ENCODE measurements at regions not wholly inside any gene's neighbourhood (a gene's known extent, or its start where the extent isn't known, plus 50 kb on each side); places are given as distances from the start of the nearest gene placed in this dataset.

DNA sequence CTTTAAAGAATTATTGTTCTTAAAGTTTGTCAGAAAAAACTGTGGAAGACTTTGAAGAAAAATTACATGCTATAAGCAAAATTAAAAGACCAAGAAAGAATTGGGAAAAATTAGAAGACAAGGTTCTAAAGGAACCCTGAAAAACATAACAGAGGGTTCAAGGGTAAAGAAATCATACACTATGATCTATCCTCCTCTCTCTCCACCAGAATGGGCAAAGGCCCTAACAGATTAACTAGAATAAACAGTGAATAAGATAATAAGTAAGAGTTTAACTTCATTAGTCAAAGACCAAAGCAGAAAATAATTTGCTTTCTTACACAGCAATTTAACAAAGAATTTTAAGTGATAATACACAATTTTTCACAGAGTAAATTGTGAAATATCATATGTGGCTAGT lies 201.2 kb upstream of the PDE10A start:
- DNase-seq = no peak

DNA sequence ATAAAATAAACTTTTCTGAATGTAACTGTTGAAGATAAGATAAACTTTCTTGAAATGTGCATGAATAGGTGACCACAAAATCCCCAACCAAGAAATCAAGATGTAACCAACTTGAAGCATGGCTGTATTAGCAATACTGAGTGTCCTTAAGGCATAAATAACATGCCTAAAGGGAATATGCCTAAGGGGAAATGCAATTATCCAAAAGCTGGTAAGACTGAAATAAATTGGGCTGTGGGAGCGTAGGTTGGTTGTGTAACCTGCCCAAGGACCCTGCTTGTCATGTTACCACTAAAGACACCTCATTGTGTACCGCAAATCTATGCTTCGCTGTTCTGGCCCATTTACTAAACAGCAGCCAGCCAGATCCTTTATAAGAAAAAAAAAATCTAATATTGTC lies 200.8 kb upstream of the PDE10A start:
- no peak for DNase-seq

DNA sequence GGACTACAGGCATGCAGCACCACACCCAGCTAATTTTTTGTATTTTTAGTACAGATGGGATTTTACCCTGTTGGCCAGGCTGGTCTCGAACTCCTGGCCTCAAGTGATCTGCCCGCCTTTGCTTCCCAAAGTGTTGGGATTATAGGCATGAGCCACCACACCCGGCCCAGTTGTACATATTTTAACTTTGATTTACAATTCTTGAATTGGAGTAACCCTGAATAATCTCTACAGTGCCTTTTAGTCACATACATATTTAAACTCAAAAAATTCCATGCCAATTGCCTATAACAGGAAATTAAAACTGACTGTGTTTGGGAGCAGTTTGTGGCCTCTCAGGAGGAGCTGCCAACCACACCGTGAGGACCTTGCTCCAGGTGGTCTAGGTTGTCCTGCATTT lies 199.8 kb upstream of the PDE10A start:
- no peak for DNase-seq

DNA sequence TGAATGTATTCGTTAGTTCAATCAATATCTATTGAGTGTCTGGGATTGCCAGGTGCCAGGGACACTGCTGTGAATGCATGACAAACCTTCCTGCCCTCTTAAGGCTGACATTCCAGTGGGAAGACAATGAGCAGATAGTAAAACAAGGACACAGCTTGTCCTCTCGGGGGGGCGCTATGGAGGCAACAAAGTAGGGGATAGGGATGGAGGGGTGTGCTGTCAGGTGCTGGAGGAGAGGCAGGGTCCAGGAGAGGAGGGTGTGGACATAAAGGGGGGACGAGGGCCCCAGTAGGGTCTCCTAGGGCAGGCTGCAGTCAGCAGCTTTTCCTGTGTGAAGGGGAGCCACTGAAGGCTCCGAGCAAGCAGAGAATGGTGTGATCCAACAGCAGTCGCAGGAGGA lies 198.2 kb upstream of the PDE10A start:
- no peak for DNase-seq

DNA sequence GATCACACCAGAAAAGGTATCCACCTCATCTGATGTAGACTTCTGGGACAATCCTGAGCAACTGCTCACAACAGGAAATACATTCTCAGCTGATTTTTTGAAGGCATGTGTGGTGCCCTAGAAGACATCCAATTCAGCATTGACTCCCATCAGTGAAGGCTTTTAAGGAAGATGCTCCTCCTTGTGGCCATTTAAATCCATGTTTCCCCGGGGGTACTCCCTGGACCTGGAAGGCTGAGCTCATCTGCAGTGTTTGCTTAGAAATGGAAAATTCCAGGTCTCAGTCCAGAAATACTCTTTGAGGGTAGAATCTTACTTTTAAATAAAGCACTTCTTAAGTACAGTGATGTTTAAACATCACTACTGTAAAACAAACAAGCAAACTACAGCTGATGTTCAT lies 195.5 kb upstream of the PDE10A start:
- no peak for DNase-seq

DNA sequence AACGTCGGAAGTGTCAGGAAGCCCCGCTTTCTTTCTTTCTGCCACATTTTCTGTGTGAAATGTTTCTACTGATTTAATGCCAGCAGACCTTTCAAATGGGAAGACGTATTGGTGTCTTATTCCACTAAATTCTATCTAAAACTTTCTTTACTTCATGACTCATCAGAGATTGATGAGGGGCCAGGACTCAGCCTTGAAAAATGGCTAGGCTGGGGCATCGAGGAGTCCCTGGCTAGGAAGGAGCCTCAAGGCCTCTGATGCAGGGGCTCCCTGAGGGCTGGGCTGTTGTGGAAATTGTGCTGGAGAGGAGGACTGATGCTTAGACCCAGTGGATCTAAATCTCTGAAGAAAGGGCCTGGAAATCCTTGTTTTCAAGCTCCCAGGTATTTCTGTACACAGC lies 192.8 kb upstream of the PDE10A start:
- no peak for DNase-seq

DNA sequence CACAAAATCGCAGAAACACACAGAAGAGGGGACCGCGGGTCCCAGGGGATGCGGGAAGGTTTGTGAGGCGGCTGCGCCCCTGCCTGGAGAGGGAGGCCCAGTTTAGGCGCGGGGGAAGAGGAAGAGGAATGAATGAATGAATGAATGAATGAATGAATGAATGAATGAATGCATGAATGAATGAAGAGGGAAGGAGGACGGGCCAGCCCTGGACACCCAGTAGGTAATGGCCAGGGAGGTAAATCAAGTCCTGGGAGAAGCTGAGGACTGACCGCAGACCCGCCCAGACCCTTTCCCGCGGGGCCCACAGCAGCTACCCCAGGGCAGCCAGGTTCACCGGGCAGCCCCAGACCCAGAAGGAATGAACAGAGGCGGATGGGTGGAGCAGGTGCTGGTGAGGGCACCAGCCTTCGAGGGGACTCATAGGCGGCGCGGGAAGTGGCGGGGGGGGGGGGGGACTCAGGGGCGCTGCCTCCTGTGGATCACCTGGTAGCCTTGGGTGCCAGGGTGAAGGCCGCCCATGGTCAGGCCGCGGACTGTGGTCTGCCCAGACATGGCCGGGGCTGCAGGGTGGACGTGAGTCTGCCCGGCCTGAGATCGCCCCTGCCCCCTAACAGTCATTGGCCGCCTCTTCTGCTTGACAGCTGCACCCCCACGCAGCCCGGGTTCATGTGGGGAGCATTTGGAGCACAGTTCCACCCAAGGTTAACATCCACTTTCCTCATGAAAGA lies 192.0 kb upstream of the PDE10A start:
- DNase-seq = no peak

DNA sequence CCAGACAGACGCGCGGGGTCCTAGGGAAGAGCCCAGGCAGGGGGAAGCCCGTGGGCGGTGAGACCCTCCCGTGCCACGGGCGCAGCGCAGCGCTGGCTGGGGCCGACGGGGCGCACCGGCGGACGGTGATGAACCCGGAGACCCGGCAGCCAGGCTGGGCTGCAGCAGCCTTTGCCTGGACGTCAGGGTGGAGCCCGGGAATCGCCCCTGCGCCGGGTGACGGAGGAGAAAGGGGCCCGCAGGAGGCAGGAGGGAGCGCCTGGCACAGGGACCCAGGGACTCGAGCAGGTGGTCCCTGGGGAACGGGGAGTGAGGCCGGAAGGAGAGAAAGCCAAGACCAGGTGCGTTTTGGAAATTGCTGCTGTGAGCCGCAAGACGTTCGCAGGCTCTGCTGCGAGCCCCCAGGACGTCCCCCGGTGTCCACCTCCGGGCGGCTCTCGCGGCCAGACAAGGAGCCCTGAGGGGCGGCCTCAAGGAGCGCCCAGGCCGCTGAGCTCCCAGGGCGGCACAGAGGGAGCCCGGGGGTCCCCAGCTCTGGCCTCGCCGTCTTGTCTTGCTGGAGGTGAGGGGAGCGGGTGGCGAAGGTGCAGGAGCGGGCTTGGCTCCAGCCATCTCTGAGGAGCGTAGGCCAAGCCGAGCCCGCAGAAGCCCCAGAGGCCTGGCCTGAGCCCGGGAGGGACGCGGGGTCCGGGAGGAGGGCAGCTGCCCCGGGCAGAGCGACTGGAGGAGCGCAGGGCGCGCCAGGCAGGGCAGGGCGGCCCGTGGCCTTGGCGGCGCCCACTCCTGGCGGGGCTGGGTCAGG lies 191.2 kb upstream of the PDE10A start:
- DNase-seq = no peak

DNA sequence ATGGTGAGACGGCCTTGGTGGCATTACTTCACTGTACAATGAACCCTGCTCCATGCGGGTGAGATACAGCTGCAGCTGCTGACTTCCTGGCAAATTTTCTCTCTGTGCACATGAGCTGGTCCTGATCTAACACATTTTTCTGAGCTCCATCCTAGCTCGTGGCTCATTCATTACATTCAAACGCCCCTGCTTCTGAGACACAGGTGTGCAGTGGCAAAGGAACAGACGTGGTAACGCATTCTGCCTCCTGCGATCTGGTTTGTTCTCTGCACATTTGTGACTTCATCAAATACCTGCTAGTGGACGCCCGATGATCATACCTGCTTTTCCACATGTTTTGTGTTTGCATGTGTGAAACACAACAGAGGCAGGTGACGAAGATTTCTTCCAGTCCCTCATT lies 189.6 kb upstream of the PDE10A start:
- DNase-seq = no peak

DNA sequence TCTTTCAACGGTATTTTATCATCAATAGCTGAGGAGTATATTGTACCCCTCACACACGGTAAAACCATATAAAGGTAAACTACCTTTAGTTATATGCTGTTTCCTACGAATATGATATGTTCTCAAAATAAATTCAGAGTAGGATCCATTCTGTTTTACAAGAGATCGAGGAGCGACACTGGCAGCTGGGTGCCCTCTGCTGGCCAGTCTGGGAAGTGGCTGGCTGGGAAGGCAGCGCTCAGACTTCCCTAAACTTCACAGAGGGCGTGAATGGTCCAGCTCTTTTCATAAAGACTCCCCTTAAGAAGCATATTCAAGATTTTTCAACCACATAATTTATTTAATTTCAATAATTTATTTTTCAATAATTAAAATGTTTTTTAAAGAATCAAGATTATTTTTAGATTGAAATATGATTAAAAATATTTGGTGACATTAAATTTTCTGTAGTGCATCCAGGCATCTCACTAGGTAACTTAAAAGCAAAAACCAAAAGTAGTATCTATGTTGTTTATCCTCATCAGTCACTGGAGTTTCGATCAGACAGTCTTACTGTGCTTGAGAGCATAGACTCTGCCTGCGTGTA lies 187.5 kb upstream of the PDE10A start:
- DNase-seq = peak; percentile 44

DNA sequence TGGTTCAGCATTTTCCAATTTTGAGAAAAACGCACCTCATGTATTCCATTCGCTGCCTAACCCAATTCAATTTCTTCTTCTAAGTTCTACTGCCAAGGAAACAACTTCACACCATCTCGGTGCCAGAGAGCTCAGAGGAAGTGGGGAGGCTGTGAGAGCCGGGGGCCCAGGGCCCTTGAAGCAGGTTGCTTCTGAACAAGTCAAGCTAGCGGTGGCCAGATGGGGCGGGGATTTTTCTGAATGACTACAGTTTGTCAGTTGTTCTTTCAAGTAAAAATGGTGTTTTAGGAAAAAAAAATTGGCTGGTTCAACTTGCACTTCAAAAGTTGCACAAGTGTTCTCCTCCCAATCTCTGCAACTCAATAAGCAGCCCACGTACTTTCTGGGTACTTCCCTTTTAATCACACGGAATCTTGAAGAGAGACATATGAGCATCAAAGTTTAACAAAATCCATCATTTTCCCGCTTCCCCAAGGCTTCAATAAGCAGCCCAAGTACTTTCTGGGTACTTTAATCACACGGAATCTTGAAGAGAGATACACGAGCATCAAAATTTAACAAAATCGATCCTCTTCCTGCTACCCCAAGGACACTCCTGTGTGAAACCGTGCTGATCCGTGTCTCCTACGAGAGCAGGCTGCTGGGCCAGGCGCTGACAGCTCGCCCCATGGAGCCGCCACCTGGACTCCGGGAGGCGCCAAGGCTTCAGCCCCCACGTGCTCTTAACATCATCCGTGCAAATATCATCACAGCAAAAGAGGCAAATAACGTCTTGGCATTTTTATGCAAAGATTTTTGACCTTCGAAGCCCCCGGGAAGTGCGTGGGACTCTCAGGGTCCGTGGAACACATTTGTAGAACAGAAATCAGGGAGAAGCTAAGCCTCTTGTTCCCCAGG lies 186.7 kb upstream of the PDE10A start:
- DNase-seq = no peak

DNA sequence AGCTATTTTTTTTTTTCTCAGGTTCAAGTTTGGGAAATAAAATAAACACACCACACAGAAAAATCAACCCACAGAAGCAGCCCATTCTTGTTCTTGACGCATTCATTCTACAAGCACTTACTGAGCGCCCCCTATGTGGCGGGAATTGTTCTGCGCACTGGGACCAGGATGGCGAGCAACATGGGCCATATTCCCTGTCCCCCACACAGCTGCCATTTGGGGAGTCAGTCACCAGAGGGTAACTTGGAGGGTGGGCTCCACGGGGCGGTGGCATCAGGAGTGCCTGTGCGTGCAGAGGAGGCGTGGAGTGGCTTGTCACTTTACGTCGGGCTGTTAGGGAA lies 185.0 kb upstream of the PDE10A start:
- no peak for DNase-seq

DNA sequence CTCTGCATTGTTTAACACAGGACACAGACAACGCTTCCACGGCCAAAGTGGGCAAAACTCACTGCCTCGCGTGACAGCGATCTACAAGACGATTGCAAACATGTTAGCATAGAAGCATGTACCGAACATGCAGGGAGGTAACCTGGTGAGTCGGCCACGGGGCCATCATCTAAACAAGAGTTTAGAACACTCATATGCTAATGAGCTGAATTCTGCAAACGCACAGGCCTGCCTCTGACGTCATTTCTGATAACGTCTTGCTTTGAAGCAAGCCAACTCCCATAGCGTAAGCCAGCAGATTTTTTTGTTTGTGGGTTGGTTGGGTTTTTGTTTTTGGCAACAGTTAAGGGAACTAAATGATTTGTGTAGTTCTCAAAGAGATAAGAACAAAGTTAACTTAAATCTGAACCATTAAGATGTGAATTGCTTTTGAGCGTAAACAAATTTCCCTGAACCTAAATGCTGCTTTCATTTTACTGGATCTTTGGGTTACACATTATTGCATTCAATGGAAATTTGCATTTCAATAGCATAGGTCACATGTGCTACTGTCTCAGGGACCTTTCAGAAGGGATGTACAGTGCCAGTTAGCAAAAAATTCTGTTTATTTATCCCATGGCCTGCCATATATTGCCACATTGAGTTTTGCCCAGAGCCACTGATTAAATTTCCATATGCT lies 184.5 kb upstream of the PDE10A start:
- DNase-seq = no peak

DNA sequence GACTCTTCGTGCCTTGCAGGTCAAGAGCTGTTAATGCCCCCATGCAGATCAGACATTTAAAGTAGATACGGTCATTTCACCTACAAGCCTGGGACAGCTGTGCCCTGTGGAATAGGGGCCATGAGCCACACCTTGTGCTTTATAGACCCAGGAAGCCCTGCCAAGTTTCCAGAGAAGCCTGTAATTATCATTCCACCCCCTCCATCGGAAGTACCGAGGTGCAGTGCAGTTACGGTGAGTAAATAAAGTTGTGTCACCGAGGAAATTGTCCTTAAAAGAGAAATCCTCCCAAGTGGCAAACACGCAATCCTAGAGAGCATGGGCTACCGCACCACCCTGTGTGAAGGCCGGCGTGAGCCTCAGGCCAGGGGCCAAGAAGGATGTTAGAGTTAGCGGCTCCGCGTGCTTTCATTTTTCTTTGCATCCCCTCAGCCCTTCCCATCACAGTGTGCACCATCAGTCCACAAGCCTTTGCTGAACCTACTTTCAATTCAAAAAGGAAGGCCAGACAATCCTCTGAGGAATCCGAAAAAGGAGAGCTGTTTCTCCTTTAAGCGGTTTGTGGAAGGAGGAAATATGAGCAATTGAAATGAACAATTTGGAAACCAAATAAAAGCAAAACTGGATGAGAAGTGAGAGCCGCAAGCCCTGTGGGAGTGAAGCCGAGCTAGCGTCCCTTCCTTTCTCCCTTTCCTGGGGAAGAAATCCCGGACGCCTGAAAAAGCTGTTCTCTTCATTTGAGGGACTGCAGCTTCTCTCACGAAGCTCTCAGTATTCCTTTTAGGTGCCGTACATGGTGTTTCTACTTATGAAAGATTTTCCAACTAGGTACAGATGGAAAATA lies 183.3 kb upstream of the PDE10A start:
- DNase-seq = no peak

DNA sequence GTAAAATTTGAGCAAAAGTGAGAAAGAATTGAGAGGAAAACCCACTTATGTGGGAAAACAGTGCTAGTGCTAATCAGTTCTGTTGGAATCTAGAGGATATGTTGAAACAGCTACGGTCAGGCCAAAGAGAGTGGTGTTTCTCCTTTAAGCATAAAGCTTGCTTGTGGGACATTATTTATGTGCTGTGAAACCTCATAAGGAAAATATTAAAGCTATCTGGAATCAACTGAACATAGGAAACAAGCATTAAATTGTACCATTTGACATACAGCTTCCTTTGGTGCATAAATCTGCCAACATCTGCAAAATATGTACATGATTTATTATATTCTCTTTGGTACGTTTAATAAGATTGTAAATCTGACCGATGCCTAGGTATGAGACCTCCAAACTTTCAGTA lies 182.5 kb upstream of the PDE10A start:
- no peak for DNase-seq

DNA sequence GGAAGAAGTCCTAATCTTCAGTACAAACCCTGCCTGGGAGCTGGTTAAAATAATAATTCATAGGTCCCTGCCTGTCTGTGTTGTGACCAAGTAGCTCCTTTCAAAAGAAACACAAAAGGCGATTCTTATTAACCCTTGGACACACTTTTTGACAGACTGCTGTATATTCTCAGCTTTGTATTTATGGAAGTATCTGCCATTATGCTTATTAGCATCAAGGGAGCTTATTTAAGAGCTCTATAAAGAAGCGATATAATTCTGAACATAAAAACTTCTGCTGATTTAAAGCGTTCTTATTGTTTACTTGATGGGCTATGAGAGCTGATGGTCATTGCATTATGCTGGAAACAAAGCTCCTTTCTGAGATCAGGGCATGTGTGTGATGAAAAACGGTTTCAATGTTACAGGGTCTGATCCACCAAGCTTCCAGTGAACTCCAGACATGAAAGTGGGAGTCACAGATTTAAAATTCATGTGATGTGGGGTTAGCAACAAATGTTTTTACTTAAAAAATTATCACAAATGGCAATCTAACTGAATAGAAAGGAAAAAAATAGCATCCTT lies 181.8 kb upstream of the PDE10A start:
- DNase-seq = no peak

DNA sequence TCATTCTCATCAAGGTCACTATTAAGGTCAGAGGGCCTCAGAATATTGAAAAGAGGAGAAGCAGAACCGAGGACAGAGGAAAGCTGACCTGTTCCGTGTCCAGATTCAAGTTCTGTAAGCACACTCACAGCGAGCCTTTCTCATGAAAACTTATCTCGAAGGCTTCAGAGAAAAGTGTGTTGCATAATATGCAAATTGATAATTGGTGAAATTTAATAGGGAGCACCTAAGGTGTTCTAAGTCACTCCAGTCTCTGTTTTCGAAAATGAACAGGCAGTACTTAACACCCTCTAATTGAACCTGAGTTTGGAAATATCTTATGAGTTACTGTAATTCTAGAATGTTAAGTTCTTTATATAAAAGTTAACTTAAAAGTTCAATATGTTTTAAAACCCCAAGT lies 181.2 kb upstream of the PDE10A start:
- DNase-seq = no peak

DNA sequence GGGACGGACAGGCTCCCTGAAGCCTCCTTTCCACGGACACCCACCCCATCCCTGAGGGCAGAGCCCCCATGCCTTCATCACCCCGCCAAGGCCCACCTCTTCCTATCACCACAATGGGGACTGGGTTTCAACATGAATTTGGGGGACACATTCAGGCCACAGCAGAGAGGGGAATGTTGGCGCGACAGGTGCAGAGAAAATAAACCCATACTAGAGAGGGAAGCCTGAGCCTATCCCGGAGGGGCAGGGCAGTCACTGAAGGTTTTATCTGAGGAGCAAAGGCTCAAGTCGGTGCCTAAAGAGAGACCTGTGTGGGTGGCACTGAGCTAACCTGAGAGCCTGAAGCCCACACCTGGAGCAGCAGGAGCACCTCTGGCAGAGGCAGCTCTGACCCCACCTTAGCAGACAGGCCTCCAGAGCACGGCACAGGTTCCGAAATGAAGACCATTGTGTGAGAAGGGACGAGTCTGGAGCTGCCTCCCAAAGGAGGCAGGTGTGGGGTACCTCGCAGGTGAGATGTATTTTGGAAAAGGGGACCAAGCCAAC lies 180.6 kb upstream of the PDE10A start:
- DNase-seq = no peak

DNA sequence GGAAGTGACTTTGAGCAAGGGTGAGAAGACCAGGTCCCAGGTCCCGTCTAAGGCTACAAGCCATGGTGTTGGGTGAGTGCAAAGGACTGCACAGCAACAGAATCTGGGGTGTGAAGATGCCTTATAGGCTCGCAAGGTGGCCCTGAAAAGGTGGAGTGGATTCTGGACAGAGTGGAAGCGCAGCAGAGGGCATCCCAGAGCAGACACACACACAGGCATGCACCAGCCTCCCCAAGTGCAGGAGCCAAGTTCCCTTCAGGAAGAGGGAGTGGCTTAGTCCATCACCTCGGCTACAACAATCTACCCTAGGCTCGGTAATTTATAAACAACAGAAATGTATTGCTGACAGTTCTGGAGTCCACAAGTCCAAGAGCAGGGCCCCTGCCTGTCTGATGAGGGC lies 180.1 kb upstream of the PDE10A start:
- DNase-seq = no peak

DNA sequence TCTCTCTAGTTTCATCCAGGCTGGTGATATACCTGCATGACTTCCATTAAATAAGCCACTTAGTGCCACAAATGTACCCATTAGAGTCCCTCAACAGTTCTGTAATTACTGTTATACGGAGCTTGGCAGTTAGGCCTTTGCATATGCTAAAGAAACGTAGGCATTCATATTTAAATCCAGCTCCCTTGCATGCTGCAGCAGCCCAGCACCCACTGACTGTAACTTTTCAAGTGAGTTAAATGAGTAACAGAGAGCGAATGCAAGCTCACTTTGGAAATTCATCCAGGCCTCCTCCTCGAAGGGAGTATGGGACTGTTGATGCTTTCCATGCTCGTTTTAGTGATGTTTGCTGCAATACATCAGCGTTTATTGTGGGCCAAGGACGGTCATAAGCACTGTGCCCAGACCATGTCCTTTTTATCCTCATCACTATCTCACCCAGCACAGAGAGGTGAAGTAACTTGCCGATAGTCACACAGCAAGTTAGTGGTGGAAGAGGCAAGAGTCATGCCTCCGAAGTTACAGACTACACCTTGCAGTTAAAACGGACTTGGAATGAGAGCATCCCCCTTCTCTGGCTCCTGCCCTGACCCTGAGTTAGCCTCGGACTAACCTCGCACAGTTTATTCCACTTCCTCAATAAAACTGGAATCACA lies 179.4 kb upstream of the PDE10A start:
- no peak for DNase-seq

DNA sequence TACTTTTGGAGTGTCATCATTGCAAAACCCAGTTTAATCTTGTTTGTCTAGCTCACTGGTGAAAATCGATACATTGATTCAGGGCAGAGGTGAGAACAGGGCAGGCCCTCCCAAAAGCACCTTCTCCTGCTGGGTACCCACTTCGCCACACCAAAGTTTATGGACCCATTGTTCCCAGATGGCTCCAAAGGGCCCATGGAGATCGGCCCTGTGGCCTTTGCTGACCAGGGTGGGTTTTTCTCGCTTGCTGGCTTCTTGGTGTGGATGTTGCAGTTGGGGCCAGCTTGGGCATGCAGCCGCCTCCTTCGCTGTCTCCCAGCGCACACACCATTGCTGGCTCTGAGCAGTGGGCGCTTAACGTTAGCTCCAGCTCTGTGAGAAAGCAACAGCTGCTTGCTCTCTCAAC lies 178.1 kb upstream of the PDE10A start:
- no peak for DNase-seq
